GM13977 (cell line): ENCODE measurements at regions not wholly inside any gene's neighbourhood (a gene's known extent, or its start where the extent isn't known, plus 50 kb on each side); places are given as distances from the start of the nearest gene placed in this dataset.

Source experiments
- DNase-seq: peaks from one replicate; pipeline ENCODE4 v3.0.0; 2012; ENCODE audit warnings: low spot score
- CTCF ChIP-seq: IDR thresholded peaks from 2 replicates; pipeline ENCODE4 v1.5.1; 2012; ENCODE audit warnings: mild to moderate bottlenecking, control low read depth; ENCODE audit not compliant: insufficient read depth; ENCODE audit errors: extremely low read depth, missing control alignments
- in situ Hi-C: fragments of 300-500 bp; cut with MboI; formaldehyde crosslinking; loops from one replicate; pipeline ENCODE4 v1.12.0; 2022; ENCODE audit warnings: low sequenced_read_pairs, low pct_unique_long_range_greater_than_20kb, mixed read lengths, inconsistent platforms; ENCODE audit not compliant: unreplicated experiment

GRCh38 chr3:117836296-117836695 is 1126.7 kb downstream of the TUSC7 start:
- DNase-seq: no peak
- in situ Hi-C loops: no loop called here
- TF ChIP-seq CTCF: no peak

DNA sequence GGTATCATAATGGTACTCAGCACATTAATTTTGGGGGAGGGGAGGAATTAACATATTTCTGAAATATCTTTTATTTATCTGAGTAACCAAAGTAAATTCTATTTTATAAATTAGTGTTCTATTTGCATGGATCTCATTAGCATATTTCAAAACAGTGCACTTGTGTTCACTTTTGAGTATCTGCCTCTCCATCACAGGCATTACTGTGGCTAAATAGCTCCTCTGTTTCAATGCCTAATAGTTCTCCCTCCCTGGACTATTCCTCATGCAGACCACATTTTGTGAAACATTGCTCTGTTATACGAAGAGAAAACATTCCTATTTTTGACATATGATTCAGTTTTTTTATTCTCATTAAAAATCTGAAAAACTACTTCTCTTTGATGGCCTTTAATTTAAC is 1127.8 kb downstream of the TUSC7 start:
- no peak for TF ChIP-seq CTCF
- in situ Hi-C loops: no loop called here
- DNase-seq: no peak

- no peak for DNase-seq
Observed at GRCh38 chr3:117842086-117842485, 1132.5 kb downstream of the TUSC7 start.

DNA sequence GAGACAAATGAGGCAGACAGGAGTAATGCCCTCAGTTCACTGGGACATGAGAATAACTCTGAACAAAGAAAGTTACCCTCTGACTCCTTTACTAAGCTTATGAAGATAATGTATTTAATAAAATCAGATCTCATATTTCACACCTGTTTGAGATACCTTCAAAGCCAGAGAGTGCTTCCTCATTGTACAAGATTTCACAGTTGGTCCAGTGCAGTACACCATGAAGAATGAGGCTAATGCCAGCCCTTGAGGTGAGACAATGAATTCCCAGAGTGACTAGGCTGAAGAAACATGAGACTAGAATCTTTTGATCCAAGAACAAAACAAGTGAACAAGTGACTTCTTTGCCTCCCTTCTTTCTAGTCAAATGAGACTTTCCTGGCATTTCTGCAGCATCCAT is 1133.8 kb downstream of the TUSC7 start:
- no peak for TF ChIP-seq CTCF
- in situ Hi-C loops: no loop called here
- DNase-seq: no peak

More at GRCh38 chr3:117842086-117842485, 1132.5 kb downstream of the TUSC7 start:
- no peak for TF ChIP-seq CTCF
- in situ Hi-C loops: no loop called here

DNA sequence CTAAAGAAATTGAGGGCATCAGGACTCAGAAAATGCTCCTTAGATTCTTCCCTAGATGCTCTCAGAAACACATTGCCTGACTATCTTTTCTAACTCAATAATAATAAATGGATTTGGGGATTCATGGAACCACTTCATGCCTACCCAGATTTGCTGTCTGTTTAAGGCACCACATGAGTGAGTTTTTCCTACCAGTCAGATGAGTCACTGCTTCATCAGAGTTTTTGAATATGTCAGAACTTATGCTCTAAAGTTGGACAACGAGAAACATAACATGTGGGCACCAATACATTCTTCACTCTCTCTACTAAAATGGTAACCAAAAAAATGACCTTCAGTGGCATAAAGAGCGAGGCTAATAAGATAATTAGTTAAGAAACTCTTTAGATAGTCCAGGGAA is 1135.1 kb downstream of the TUSC7 start:
- in situ Hi-C loops: no loop called here
- DNase-seq: no peak
- no peak for TF ChIP-seq CTCF

DNA sequence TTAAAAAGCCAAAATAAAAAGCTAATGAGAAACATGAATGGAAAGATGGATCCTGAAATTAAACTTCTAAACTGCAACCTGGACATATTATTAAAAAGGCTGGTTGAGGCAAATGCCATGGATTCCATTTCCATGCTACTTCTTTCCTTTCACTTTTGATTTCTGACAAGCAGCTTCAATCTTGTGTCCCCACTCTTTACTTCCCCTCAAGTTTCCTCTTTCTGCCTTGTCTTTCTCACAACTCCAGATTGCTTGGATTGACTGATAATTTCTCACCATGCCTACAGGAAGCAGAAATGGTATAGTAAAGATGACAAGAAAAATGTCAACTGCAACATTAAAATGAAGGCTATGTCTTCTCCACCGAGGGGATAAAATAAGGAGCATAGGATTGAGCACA is 1136.7 kb downstream of the TUSC7 start:
- no peak for DNase-seq
- in situ Hi-C loops: no loop called here
- TF ChIP-seq CTCF: no peak

DNA sequence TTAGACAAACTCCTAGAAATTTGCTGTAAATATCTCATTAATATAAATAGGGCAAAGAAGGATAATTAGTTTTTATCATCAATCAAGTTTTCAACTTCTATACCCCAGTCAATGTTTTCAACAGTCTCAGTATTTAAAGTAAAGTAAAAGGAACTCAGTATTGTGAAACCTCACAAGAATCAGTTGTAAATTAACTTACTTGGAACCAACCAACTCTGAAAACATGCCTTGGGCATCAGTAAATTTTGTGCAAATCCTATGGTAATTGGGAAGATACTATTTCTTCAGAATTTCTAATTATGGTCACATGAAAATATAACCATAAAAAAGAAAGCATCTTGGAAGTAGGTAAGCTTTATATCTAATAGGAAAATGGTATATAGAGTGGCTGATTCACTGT is 1139.0 kb downstream of the TUSC7 start:
- TF ChIP-seq CTCF: no peak
- DNase-seq: no peak
- in situ Hi-C loops: no loop called here
